ENCODE measurements at regions not wholly inside any gene's neighbourhood (a gene's known extent, or its start where the extent isn't known, plus 50 kb on each side); places are given as distances from the start of the nearest gene placed in this dataset.

- Histone ChIP-seq H3K4me1 (ENCODE audit: control insufficient read depth, insufficient read depth, low read length, poor library complexity, severe bottlenecking) (no peaks in the 10 kb centered on the region), H3K9me3 (ENCODE audit: control insufficient read depth in 2 of 2, low read length in 2 of 2) (peaks cover 0 to 4% of the 10 kb centered on the region in 2 experiments), H3K36me3 (ENCODE audit: control insufficient read depth, insufficient read depth, low read length) (no peaks in the 10 kb centered on the region), H3K4me3 (ENCODE audit: low read depth, low read length) (no peak overlapping the region), H3K27ac (ENCODE audit: insufficient read depth, low read length, poor library complexity, severe bottlenecking) (no peak overlapping the region), H3K27me3 (ENCODE audit: control insufficient read depth, insufficient read depth, low read length) (no peaks in the 10 kb centered on the region)
- Mint-ChIP-seq H3K36me3 (no peaks in the 10 kb centered on the region), H3K9me3 (peaks cover 3 to 7% (median 4%) of the 10 kb centered on the region in 7 donors), H3K4me1 (no peaks in the 10 kb centered on the region), H3K4me3 (no peak overlapping the region), H3K27ac (no peak overlapping the region), H3K27me3 (no peaks in the 10 kb centered on the region)
- no peak for ATAC-seq (ENCODE audit: low read depth in 2 of 2)
- DNase-seq = no peak
These were observed 429.8 kb upstream of the PDE3A start for GRCh38 chr12:19938491-19938890.

- ATAC-seq (ENCODE audit: low read depth in 2 of 2) (no peak), DNase-seq (no peak)
- Mint-ChIP-seq H3K36me3 (no peaks in the 10 kb centered on the region), H3K4me3 (no peak overlapping the region), H3K4me1 (no peaks in the 10 kb centered on the region), H3K27ac (no peak overlapping the region), H3K27me3 (no peaks in the 10 kb centered on the region), H3K9me3 (peaks cover 0 to 7% (median 4%) of the 10 kb centered on the region in 7 donors)
- no peak overlapping the region for H3K4me3 ChIP-seq (ENCODE audit: low read depth, low read length)
- no peaks in the 10 kb centered on the region for H3K4me1 ChIP-seq (ENCODE audit: control insufficient read depth, insufficient read depth, low read length, poor library complexity, severe bottlenecking)
- H3K36me3 ChIP-seq (ENCODE audit: control insufficient read depth, insufficient read depth, low read length) = no peaks in the 10 kb centered on the region
- no peak overlapping the region for H3K27ac ChIP-seq (ENCODE audit: insufficient read depth, low read length, poor library complexity, severe bottlenecking)
- peaks cover 0 to 4% of the 10 kb centered on the region in 2 experiments for H3K9me3 ChIP-seq (ENCODE audit: control insufficient read depth in 2 of 2, low read length in 2 of 2)
- H3K27me3 ChIP-seq (ENCODE audit: control insufficient read depth, insufficient read depth, low read length) = no peaks in the 10 kb centered on the region
These were observed 428.1 kb upstream of the PDE3A start for GRCh38 chr12:19940267-19940666.

GRCh38 chr12:19941096-19941495 is 427.2 kb upstream of the PDE3A start:
- Histone ChIP-seq H3K4me3 (ENCODE audit: low read depth, low read length) (no peak overlapping the region), H3K9me3 (ENCODE audit: control insufficient read depth in 2 of 2, low read length in 2 of 2) (peaks cover 0 to 4% of the 10 kb centered on the region in 2 experiments), H3K27me3 (ENCODE audit: control insufficient read depth, insufficient read depth, low read length) (no peaks in the 10 kb centered on the region), H3K36me3 (ENCODE audit: control insufficient read depth, insufficient read depth, low read length) (no peaks in the 10 kb centered on the region), H3K4me1 (ENCODE audit: control insufficient read depth, insufficient read depth, low read length, poor library complexity, severe bottlenecking) (no peaks in the 10 kb centered on the region), H3K27ac (ENCODE audit: insufficient read depth, low read length, poor library complexity, severe bottlenecking) (no peak overlapping the region)
- H3K27me3 Mint-ChIP-seq = no peaks in the 10 kb centered on the region
- no peak overlapping the region for H3K27ac Mint-ChIP-seq
- H3K9me3 Mint-ChIP-seq = peaks cover 0 to 5% (median 3%) of the 10 kb centered on the region in 7 donors
- no peak overlapping the region for H3K4me3 Mint-ChIP-seq
- H3K36me3 Mint-ChIP-seq = no peaks in the 10 kb centered on the region
- no peak for DNase-seq
- ATAC-seq (ENCODE audit: low read depth in 2 of 2) = no peak
- H3K4me1 Mint-ChIP-seq = no peaks in the 10 kb centered on the region

GRCh38 chr12:19945559-19946435 is 422.5 kb upstream of the PDE3A start:
- Mint-ChIP-seq H3K36me3 (no peaks in the 10 kb centered on the region), H3K27ac (no peak overlapping the region), H3K4me1 (no peaks in the 10 kb centered on the region), H3K27me3 (no peaks in the 10 kb centered on the region), H3K4me3 (no peak overlapping the region), H3K9me3 (peaks cover 0 to 11% (median 3%) of the 10 kb centered on the region in 7 donors)
- H3K36me3 ChIP-seq (ENCODE audit: control insufficient read depth, insufficient read depth, low read length) = no peaks in the 10 kb centered on the region
- no peak for DNase-seq
- H3K9me3 ChIP-seq (ENCODE audit: control insufficient read depth in 2 of 2, low read length in 2 of 2) = peaks cover 0 to 4% of the 10 kb centered on the region in 2 experiments
- peaks cover 2% of the 10 kb centered on the region for H3K27me3 ChIP-seq (ENCODE audit: control insufficient read depth, insufficient read depth, low read length)
- H3K4me1 ChIP-seq (ENCODE audit: control insufficient read depth, insufficient read depth, low read length, poor library complexity, severe bottlenecking) = no peaks in the 10 kb centered on the region
- ATAC-seq (ENCODE audit: low read depth in 2 of 2) = no peak
- no peak overlapping the region for H3K4me3 ChIP-seq (ENCODE audit: low read depth, low read length)
- no peak overlapping the region for H3K27ac ChIP-seq (ENCODE audit: insufficient read depth, low read length, poor library complexity, severe bottlenecking)

- no peaks in the 10 kb centered on the region for H3K27me3 Mint-ChIP-seq
- no peak overlapping the region for H3K27ac Mint-ChIP-seq
- no peak for ATAC-seq (ENCODE audit: low read depth in 2 of 2)
These were observed 421.8 kb upstream of the PDE3A start for GRCh38 chr12:19946550-19946949.

GRCh38 chr12:19947344-19947743 is 421.0 kb upstream of the PDE3A start:
- Histone ChIP-seq H3K36me3 (ENCODE audit: control insufficient read depth, insufficient read depth, low read length) (no peaks in the 10 kb centered on the region), H3K4me3 (ENCODE audit: low read depth, low read length) (no peak overlapping the region), H3K4me1 (ENCODE audit: control insufficient read depth, insufficient read depth, low read length, poor library complexity, severe bottlenecking) (no peaks in the 10 kb centered on the region), H3K27ac (ENCODE audit: insufficient read depth, low read length, poor library complexity, severe bottlenecking) (no peak overlapping the region), H3K9me3 (ENCODE audit: control insufficient read depth in 2 of 2, low read length in 2 of 2) (no peaks in the 10 kb centered on the region), H3K27me3 (ENCODE audit: control insufficient read depth, insufficient read depth, low read length) (peaks cover 2% of the 10 kb centered on the region)
- H3K36me3 Mint-ChIP-seq = no peaks in the 10 kb centered on the region
- H3K27me3 Mint-ChIP-seq = no peaks in the 10 kb centered on the region
- H3K4me3 Mint-ChIP-seq = no peak overlapping the region
- no peaks in the 10 kb centered on the region for H3K4me1 Mint-ChIP-seq
- no peak for DNase-seq
- no peak for ATAC-seq (ENCODE audit: low read depth in 2 of 2)
- H3K27ac Mint-ChIP-seq = no peak overlapping the region
- H3K9me3 Mint-ChIP-seq = peaks cover 0 to 12% (median 3%) of the 10 kb centered on the region in 7 donors

More at GRCh38 chr12:19946550-19946949, 421.8 kb upstream of the PDE3A start:
- Histone ChIP-seq H3K4me3 (ENCODE audit: low read depth, low read length) (no peak overlapping the region), H3K27ac (ENCODE audit: insufficient read depth, low read length, poor library complexity, severe bottlenecking) (no peak overlapping the region), H3K4me1 (ENCODE audit: control insufficient read depth, insufficient read depth, low read length, poor library complexity, severe bottlenecking) (no peaks in the 10 kb centered on the region), H3K36me3 (ENCODE audit: control insufficient read depth, insufficient read depth, low read length) (no peaks in the 10 kb centered on the region), H3K27me3 (ENCODE audit: control insufficient read depth, insufficient read depth, low read length) (peaks cover 2% of the 10 kb centered on the region), H3K9me3 (ENCODE audit: control insufficient read depth in 2 of 2, low read length in 2 of 2) (no peaks in the 10 kb centered on the region)
- DNase-seq = no peak
- Mint-ChIP-seq H3K4me1 (no peaks in the 10 kb centered on the region), H3K36me3 (no peaks in the 10 kb centered on the region), H3K9me3 (peaks cover 0 to 11% (median 3%) of the 10 kb centered on the region in 7 donors), H3K4me3 (no peak overlapping the region)

- H3K4me3 Mint-ChIP-seq = no peak overlapping the region
- ATAC-seq (ENCODE audit: low read depth in 2 of 2) = no peak
- peaks cover under 1% of the 10 kb centered on the region for H3K27me3 ChIP-seq (ENCODE audit: control insufficient read depth, insufficient read depth, low read length)
- H3K4me3 ChIP-seq (ENCODE audit: low read depth, low read length) = no peak overlapping the region
- H3K36me3 ChIP-seq (ENCODE audit: control insufficient read depth, insufficient read depth, low read length) = no peaks in the 10 kb centered on the region
- no peaks in the 10 kb centered on the region for H3K4me1 ChIP-seq (ENCODE audit: control insufficient read depth, insufficient read depth, low read length, poor library complexity, severe bottlenecking)
- H3K4me1 Mint-ChIP-seq = no peaks in the 10 kb centered on the region
- peaks cover 0 to 11% (median 1%) of the 10 kb centered on the region in 7 donors for H3K9me3 Mint-ChIP-seq
- no peaks in the 10 kb centered on the region for H3K27me3 Mint-ChIP-seq
- no peak overlapping the region for H3K27ac Mint-ChIP-seq
- H3K27ac ChIP-seq (ENCODE audit: insufficient read depth, low read length, poor library complexity, severe bottlenecking) = no peak overlapping the region
- no peaks in the 10 kb centered on the region for H3K36me3 Mint-ChIP-seq
- no peaks in the 10 kb centered on the region for H3K9me3 ChIP-seq (ENCODE audit: control insufficient read depth in 2 of 2, low read length in 2 of 2)
- DNase-seq = no peak
These were observed 416.7 kb upstream of the PDE3A start for GRCh38 chr12:19951664-19952063.

GRCh38 chr12:19953734-19954133 is 414.6 kb upstream of the PDE3A start:
- ATAC-seq (ENCODE audit: low read depth in 2 of 2) = no peak

More at GRCh38 chr12:19953734-19954133, 414.6 kb upstream of the PDE3A start:
- Mint-ChIP-seq H3K36me3 (no peaks in the 10 kb centered on the region), H3K9me3 (peaks cover 0 to 9% (median 2%) of the 10 kb centered on the region in 7 donors), H3K4me3 (no peak overlapping the region), H3K27ac (no peak overlapping the region), H3K4me1 (no peaks in the 10 kb centered on the region), H3K27me3 (no peaks in the 10 kb centered on the region)
- Histone ChIP-seq H3K36me3 (ENCODE audit: control insufficient read depth, insufficient read depth, low read length) (no peaks in the 10 kb centered on the region), H3K27me3 (ENCODE audit: control insufficient read depth, insufficient read depth, low read length) (no peaks in the 10 kb centered on the region), H3K4me1 (ENCODE audit: control insufficient read depth, insufficient read depth, low read length, poor library complexity, severe bottlenecking) (no peaks in the 10 kb centered on the region), H3K4me3 (ENCODE audit: low read depth, low read length) (no peak overlapping the region), H3K27ac (ENCODE audit: insufficient read depth, low read length, poor library complexity, severe bottlenecking) (no peak overlapping the region), H3K9me3 (ENCODE audit: control insufficient read depth in 2 of 2, low read length in 2 of 2) (no peaks in the 10 kb centered on the region)
- no peak for DNase-seq

Measured in CD4-positive, CD25-positive, alpha-beta regulatory T cell (primary cell).